Left lung (tissue), 4 donors: ENCODE measurements at regions not wholly inside any gene's neighbourhood (a gene's known extent, or its start where the extent isn't known, plus 50 kb on each side); places are given as distances from the start of the nearest gene placed in this dataset.

Source experiments
- ATAC-seq: fragments of 200-7000 bp; cut with Tn5 transposase; one replicate; pipeline ENCODE4 v1.9.1; 2020; ENCODE audit warnings: moderate library complexity
- DNase-seq, 4 donors: peaks; one replicate each; pipeline ENCODE4 v3.0.0-alpha.2; 2013 to 2020
- H3K27ac ChIP-seq, 2 donors: fragments of 200-600 bp; sonication (generic) in 1 of 2; one replicate each; pipeline versions ENCODE4 v1.5.0 to v1.8.0; 2020 to 2021
- H3K27me3 ChIP-seq, 2 donors: fragments of 200-600 bp; sonication (generic) in 1 of 2; one replicate each; pipeline versions ENCODE4 v1.5.0 to v1.8.0; 2020 to 2021
- H3K36me3 ChIP-seq, 2 donors: fragments of 200-600 bp; sonication (generic) in 1 of 2; one replicate each; pipeline versions ENCODE4 v1.5.0 to v1.8.0; 2020 to 2021
- H3K4me1 ChIP-seq, 2 donors: fragments of 200-600 bp; one replicate each; pipeline ENCODE4 v1.8.0; 2021
- H3K4me3 ChIP-seq, 2 donors: fragments of 200-600 bp; sonication (generic) in 1 of 2; one replicate each; pipeline versions ENCODE4 v1.5.0 to v1.8.0; 2020 to 2021; ENCODE audit warnings: mild to moderate bottlenecking in 1 of 2
- H3K9me3 ChIP-seq, 2 donors: fragments of 200-600 bp; sonication (generic) in 1 of 2; one replicate each; pipeline versions ENCODE4 v1.5.0 to v1.8.0; 2020 to 2021
- CTCF ChIP-seq, 2 donors: fragments of 200-600 bp; sonication (generic) in 1 of 2; IDR thresholded peaks; one replicate each; pipeline versions ENCODE4 v1.5.0 to v1.8.0; 2021; ENCODE audit warnings: antibody characterized with exemption in 2 of 2
- intact Hi-C, 2 donors: fragments of 100-400 bp; cut with DNase I; formaldehyde crosslinking; loops; one replicate each; pipeline versions ENCODE4 v1.11.2 to v1.14.2; 2022
- donor health status: DM: no; HTN: yes; CAD: no.
- donor health status: DM: no; HTN: no; CAD: no.

- intact Hi-C loops, result no loop called here
- ATAC-seq (no peak), DNase-seq (no peak)
- TF ChIP-seq CTCF (IDR thresholded peaks at IDR 0.05), result no peak
- H3K4me3 ChIP-seq, result no peak overlapping the region
- no peaks in the 10 kb centered on the region for H3K36me3 ChIP-seq
- no peaks in the 10 kb centered on the region for H3K4me1 ChIP-seq
- no peaks in the 10 kb centered on the region for H3K27me3 ChIP-seq
- no peaks in the 10 kb centered on the region for H3K9me3 ChIP-seq
- H3K27ac ChIP-seq, result no peak overlapping the region
Measured at GRCh38 chr2:608297-608696, 68.9 kb downstream of the TMEM18 start.

GRCh38 chr2:607709-608108 lies 69.5 kb downstream of the TMEM18 start:
- no peaks in the 10 kb centered on the region for H3K9me3 ChIP-seq
- no peak overlapping the region for H3K4me3 ChIP-seq
- no peaks in the 10 kb centered on the region for H3K27me3 ChIP-seq
- no peaks in the 10 kb centered on the region for H3K4me1 ChIP-seq
- intact Hi-C loops, result no loop called here
- ATAC-seq (no peak), DNase-seq (no peak)
- no peaks in the 10 kb centered on the region for H3K36me3 ChIP-seq
- TF ChIP-seq CTCF (IDR thresholded peaks at IDR 0.05), result no peak
- H3K27ac ChIP-seq, result no peak overlapping the region

GRCh38 chr2:607172-607571 lies 70.0 kb downstream of the TMEM18 start:
- intact Hi-C loops, result no loop called here
- H3K27me3 ChIP-seq, result no peaks in the 10 kb centered on the region
- no peak for TF ChIP-seq CTCF (IDR thresholded peaks at IDR 0.05)
- ATAC-seq (no peak), DNase-seq (no peak)
- no peaks in the 10 kb centered on the region for H3K36me3 ChIP-seq
- H3K4me1 ChIP-seq, result no peaks in the 10 kb centered on the region
- no peaks in the 10 kb centered on the region for H3K9me3 ChIP-seq
- H3K27ac ChIP-seq, result no peak overlapping the region
- H3K4me3 ChIP-seq, result no peak overlapping the region

GRCh38 chr2:605674-606608 lies 71.3 kb downstream of the TMEM18 start:
- Histone ChIP-seq H3K4me1 (no peaks in the 10 kb centered on the region), H3K27me3 (no peaks in the 10 kb centered on the region), H3K9me3 (no peaks in the 10 kb centered on the region), H3K27ac (no peak overlapping the region), H3K36me3 (no peaks in the 10 kb centered on the region), H3K4me3 (no peak overlapping the region)
- intact Hi-C loops, result no loop called here
- ATAC-seq, result no peak
- TF ChIP-seq CTCF (IDR thresholded peaks at IDR 0.05), result no peak
- no peak for DNase-seq

GRCh38 chr2:604854-605524 lies 72.2 kb downstream of the TMEM18 start:
- no peaks in the 10 kb centered on the region for H3K27me3 ChIP-seq
- intact Hi-C loops, result no loop called here
- TF ChIP-seq CTCF (IDR thresholded peaks at IDR 0.05), result no peak
- DNase-seq, result no peak
- no peaks in the 10 kb centered on the region for H3K4me1 ChIP-seq
- no peaks in the 10 kb centered on the region for H3K36me3 ChIP-seq
- H3K27ac ChIP-seq, result no peak overlapping the region
- no peak for ATAC-seq
- H3K4me3 ChIP-seq, result no peak overlapping the region
- H3K9me3 ChIP-seq, result no peaks in the 10 kb centered on the region
